Hematopoietic multipotent progenitor cell treated with erythropoietin and hydrocortisone succinate and interleukin-3 and kit ligand, for 17 days (in vitro differentiated cells): ENCODE measurements at regions not wholly inside any gene's neighbourhood (a gene's known extent, or its start where the extent isn't known, plus 50 kb on each side); places are given as distances from the start of the nearest gene placed in this dataset.
"Not testable (repeated sequence)": the region's sequence is repeated elsewhere in the genome, so short reads cannot be mapped to it uniquely, and the experiment has no call there.

Experiments used
- DNase-seq: peaks from one replicate; pipeline ENCODE4 v3.0.0-alpha.2; 2015; ENCODE audit warnings: low spot score

- DNase-seq: no peak
Measured at GRCh38 chrX:20715176-20715575, 448.5 kb upstream of the RPS6KA3 start.

- no peak for DNase-seq
Measured at GRCh38 chrX:20712811-20713210, 446.1 kb upstream of the RPS6KA3 start.

DNA sequence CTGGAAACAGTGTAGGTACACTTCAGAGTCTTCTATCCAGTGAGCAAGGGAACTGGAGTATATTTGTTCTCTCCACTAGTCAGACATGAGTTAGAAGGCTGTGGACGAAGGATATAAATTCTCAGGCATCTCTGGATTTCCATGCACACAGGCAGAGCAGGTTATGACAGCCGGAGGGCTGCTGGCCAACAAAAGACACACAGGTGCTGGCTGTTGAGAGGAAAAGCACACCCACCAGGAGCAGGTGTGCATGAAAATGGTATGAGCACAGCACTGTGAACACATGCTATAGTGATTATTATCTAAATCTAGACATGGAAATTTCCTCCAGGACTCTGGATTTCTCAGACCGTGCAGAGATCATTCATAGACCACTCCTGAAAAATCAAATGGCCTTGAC, 444.7 kb upstream of the RPS6KA3 start:
- DNase-seq: no peak

GRCh38 chrX:20693078-20693477, 426.4 kb upstream of the RPS6KA3 start:
- DNase-seq: no peak

- no peak for DNase-seq
Measured at GRCh38 chrX:20686256-20686655, 419.5 kb upstream of the RPS6KA3 start.

DNA sequence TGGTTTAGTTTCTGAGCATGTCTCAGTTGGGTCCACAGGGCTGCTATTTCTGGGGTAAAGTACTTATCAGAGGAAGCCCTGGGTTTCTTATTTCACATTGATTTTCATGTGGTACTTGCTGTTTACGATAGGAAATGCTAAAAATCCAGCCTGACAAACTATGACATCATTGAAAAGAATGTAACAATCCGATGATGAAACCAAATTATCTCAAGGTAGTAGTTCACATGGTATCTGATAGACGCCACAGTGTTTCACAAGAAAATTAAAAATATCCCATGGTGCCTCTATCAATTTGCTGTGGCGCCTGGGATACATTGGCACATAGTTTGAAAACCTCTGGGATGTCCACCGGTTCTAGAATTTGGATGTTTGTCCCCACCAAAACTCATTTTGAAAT, 418.9 kb upstream of the RPS6KA3 start:
- DNase-seq: no peak

- no peak for DNase-seq
Measured at GRCh38 chrX:20681683-20682082, 415.0 kb upstream of the RPS6KA3 start.

- DNase-seq: no peak
Measured at GRCh38 chrX:20680998-20681397, 414.3 kb upstream of the RPS6KA3 start.

GRCh38 chrX:20672476-20672875, 405.8 kb upstream of the RPS6KA3 start:
- no peak for DNase-seq

GRCh38 chrX:20671746-20672145, 405.0 kb upstream of the RPS6KA3 start:
- DNase-seq: not testable (repeated sequence)

- DNase-seq: no peak
Measured at GRCh38 chrX:20670611-20671010, 403.9 kb upstream of the RPS6KA3 start.

GRCh38 chrX:20668550-20668949, 401.8 kb upstream of the RPS6KA3 start:
- no peak for DNase-seq

- no peak for DNase-seq
Measured at GRCh38 chrX:20666331-20666730, 399.6 kb upstream of the RPS6KA3 start.

GRCh38 chrX:20665481-20665880, 398.8 kb upstream of the RPS6KA3 start:
- no peak for DNase-seq

DNA sequence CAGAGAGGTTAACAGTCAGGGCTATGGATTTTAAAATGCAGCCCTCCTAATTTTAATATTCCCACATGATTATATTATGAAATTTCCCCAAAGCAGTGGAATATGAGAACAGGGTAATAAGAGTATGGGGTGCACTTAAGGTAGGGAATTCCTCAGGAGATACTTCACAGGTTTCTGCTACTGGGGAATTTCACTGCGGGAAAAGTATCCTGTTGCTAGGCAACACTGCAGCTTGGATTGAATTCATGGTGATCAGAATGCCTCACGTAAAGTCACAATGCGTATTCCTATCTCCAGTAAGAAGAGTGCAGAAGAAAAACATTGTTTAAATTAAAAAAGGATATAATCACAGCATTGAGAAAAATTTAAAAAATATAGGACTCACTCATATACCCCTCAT, 398.1 kb upstream of the RPS6KA3 start:
- no peak for DNase-seq

- no peak for DNase-seq
Measured at GRCh38 chrX:20664131-20664530, 397.4 kb upstream of the RPS6KA3 start.

- no peak for DNase-seq
Measured at GRCh38 chrX:20663336-20663735, 396.6 kb upstream of the RPS6KA3 start.

GRCh38 chrX:20656721-20657120, 390.0 kb upstream of the RPS6KA3 start:
- no peak for DNase-seq

- no peak for DNase-seq
Measured at GRCh38 chrX:20654596-20655106, 387.9 kb upstream of the RPS6KA3 start.

- no peak for DNase-seq
Measured at GRCh38 chrX:20653070-20653469, 386.4 kb upstream of the RPS6KA3 start.

DNA sequence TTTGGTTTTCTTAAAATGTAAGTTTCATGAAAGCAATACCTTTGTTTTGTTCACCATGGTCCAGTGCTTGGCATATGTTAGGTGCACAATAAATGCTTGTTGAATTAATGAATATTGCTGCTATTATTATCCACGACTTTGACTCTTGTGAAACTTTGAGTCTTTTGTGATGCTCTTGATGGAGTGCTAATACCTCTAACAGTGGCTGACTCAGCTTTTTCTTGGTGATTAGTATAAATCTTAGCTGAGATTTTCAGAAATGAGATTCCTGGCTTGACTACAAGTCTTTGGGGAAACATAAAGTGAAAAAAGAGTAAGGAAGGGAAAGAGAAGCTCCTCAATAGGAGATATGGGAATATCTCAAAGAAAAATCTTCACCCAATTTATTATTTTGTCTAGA, 375.2 kb upstream of the RPS6KA3 start:
- DNase-seq: no peak

DNA sequence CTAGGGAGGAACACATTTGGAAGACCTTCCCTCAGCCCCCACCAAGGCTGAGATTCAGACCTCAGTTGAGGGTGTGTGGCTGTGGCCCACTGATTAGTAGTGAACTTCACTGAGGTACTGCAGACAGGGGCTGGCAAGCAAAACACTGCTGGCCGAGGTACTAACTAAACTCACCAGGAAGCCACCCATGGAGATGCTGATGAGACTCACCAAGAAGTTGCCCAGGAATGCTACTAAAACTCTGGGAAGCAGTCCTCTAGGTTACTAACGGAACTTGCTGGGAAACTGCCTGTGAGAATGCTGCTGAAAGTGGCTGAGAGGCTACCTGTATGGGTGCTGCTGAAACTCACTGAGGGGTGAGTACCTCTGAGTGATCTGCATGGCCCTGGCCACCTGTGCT, 372.4 kb upstream of the RPS6KA3 start:
- no peak for DNase-seq

DNA sequence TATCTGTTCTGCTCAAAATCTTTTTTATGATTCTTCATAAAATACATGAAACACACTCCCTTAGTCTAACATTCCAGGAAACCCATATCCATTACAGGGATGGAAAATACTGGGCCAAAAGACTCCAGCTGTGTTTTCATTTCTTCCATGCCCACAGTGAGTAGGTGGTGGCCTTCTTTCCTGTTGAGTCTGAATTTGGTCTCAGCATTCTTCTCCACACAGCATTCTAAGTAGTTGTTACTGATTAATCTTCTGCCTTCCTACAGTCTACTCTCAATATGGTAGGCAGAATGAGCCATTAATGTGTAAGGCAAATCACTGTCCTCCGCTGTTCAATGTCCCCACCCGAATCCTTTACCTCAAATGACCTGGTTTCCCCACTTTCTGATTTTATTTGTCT, 370.6 kb upstream of the RPS6KA3 start:
- DNase-seq: no peak

GRCh38 chrX:20633451-20633850, 366.7 kb upstream of the RPS6KA3 start:
- no peak for DNase-seq

DNA sequence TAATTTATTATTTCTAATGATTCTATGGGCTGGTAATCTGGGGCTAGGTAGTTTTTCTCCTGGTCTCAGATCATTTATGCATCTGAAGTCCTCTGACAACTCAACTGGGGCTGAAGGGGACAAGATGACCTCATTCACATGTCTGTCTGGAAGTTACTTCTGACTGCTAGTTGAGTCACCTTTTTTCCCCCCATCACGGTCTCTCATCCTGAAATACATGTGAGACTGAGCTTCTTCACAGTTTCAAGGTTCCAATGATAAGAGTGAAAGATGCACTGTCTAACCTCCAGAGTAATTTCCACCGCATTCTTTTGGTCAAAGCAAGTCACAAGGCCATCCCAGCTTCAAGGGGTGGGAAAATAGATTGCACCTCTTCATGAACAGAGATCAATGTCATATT, 356.7 kb upstream of the RPS6KA3 start:
- DNase-seq: no peak
